K562 (cell line): ENCODE measurements at regions not wholly inside any gene's neighbourhood (a gene's known extent, or its start where the extent isn't known, plus 50 kb on each side); places are given as distances from the start of the nearest gene placed in this dataset.

ENCODE experiments used
- CTCF ChIP-seq, 3 experiments: IDR thresholded peaks in 2 of 3; conservative IDR thresholded peaks in 1 of 3; 2 replicates each; pipeline ENCODE4 v1.5.1; 2011 to 2012; ENCODE audit warnings: low read length in 3 of 3, mild to moderate bottlenecking in 3 of 3, control low read depth in 2 of 3, improper control_type of control experiment in 1 of 3, inconsistent platforms in 1 of 3, low read depth in 1 of 3, mixed read lengths in 1 of 3, moderate library complexity in 1 of 3; ENCODE audit not compliant: insufficient read depth in 2 of 3
- EZH2 ChIP-seq: IDR thresholded peaks from 2 replicates; pipeline ENCODE4 v1.6.1; 2012; ENCODE audit warnings: low read depth, mild to moderate bottlenecking, inconsistent platforms, low read length, borderline replicate concordance
- HNRNPH1 ChIP-seq: fragments of 200-400 bp; formaldehyde crosslinking; optimal IDR thresholded peaks from 2 replicates; pipeline ENCODE3; 2017; ENCODE audit warnings: low read depth, mild to moderate bottlenecking, low read length, moderate library complexity
- JUN ChIP-seq, 2 experiments: sonication (generic) in 1 of 2; formaldehyde crosslinking in 1 of 2; IDR thresholded peaks; 2 replicates each; pipeline versions ENCODE4 v1.6.1 to v1.8.0; 2012 to 2022; ENCODE audit warnings: borderline replicate concordance in 2 of 2, mild to moderate bottlenecking in 2 of 2, improper control_type of control experiment in 1 of 2, low read depth in 1 of 2, low read length in 1 of 2, missing genetic modification reagents in 1 of 2
- MED1 ChIP-seq: sonication (generic); formaldehyde crosslinking; IDR thresholded peaks from 2 replicates; pipeline ENCODE4 v1.8.1; 2023; ENCODE audit warnings: missing genetic modification reagents, borderline replicate concordance
- MYNN ChIP-seq, 2 experiments: sonication (generic); formaldehyde crosslinking in 1 of 2; IDR thresholded peaks; 2 replicates each; pipeline versions ENCODE4 v1.5.0 to v1.6.1; 2016 to 2020; ENCODE audit warnings: antibody characterized with exemption in 1 of 2, missing genetic modification reagents in 1 of 2
- NCOR1 ChIP-seq: fragments of 450-650 bp; IDR thresholded peaks from 2 replicates; pipeline ENCODE4 v1.6.1; 2016; ENCODE audit warnings: mild to moderate bottlenecking, moderate library complexity
- POLR2A ChIP-seq: fragments of 450-650 bp; conservative IDR thresholded peaks from 2 replicates; pipeline ENCODE4 v1.6.1; 2016
- ZNF121 ChIP-seq: sonication (generic); formaldehyde crosslinking; conservative IDR thresholded peaks from 2 replicates; pipeline ENCODE4 v1.8.0; 2022; ENCODE audit warnings: missing genetic modification reagents
- ZNF398 ChIP-seq: fragments of 250-450 bp; sonication (Bioruptor Pico); IDR thresholded peaks from 2 replicates; pipeline ENCODE4 v1.8.0; 2021; ENCODE audit warnings: moderate library complexity, mild to moderate bottlenecking, inconsistent platforms

DNA sequence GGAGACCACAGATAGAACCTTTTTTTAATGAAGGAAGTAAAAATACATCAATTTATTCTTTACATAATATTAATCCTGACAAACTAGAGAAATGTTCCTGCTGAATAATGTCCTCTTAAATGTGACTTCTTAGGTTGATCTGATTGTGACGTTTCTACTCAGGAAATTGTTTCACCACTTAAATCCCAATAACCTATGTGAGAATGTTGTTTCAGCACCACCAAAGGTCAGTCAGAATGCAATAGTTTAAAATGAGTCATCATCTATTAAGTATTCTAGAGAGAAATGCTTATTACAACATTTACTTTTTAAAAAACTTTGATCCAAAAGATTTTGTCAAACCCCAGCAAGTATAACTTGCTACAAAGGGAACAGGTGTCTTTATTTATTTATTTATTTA is 155.4 kb upstream of the CACNA2D1 start:
- TF ChIP-seq EZH2 (no peak), MED1 (CRISPR knock-in tag) (no peak), POLR2A (no peak), NCOR1 (no peak), JUN (IDR thresholded peaks at IDR 0.05; ENCODE audit: borderline replicate concordance, low read depth, low read length) (no peak), JUN (CRISPR knock-in tag; IDR thresholded peaks at IDR 0.05; ENCODE audit: borderline replicate concordance) (no peak), ZNF398 (CRISPR knock-in tag) (no peak), CTCF (IDR thresholded peaks at IDR 0.05 in 2 of 3, conservative IDR thresholded peaks at IDR 0.05 in 1 of 3; ENCODE audit: insufficient read depth in 2 of 3, low read depth in 1 of 3, low read length in 3 of 3) (no peak), ZNF121 (no peak), HNRNPH1 (no peak), MYNN (IDR thresholded peaks at IDR 0.05) (no peak), MYNN (CRISPR knock-in tag; IDR thresholded peaks at IDR 0.05) (no peak)
